Loucy (cell line): ENCODE measurements at regions not wholly inside any gene's neighbourhood (a gene's known extent, or its start where the extent isn't known, plus 50 kb on each side); places are given as distances from the start of the nearest gene placed in this dataset.

ENCODE experiments used
- H2AFZ ChIP-seq: fragments of 200-600 bp; sonication (generic); 2 replicates; pipeline ENCODE4 v1.6.0; 2016; ENCODE audit warnings: antibody characterized with exemption, mild to moderate bottlenecking, low read length, moderate library complexity
- H3F3A ChIP-seq: fragments of 200-600 bp; 2 replicates; pipeline ENCODE4 v1.6.0; 2016; ENCODE audit warnings: antibody characterized with exemption, low read depth, mild to moderate bottlenecking
- H3K27me3 ChIP-seq: fragments of 200-600 bp; sonication (generic); 2 replicates; pipeline ENCODE4 v1.6.1; 2014; ENCODE audit warnings: low read length, mild to moderate bottlenecking; ENCODE audit not compliant: insufficient read depth, poor library complexity, severe bottlenecking
- H3K36me3 ChIP-seq: fragments of 200-600 bp; sonication (generic); 2 replicates; pipeline ENCODE4 v1.6.1; 2016; ENCODE audit warnings: low read length; ENCODE audit not compliant: insufficient read depth
- H3K4me1 ChIP-seq: fragments of 200-600 bp; sonication (generic); 2 replicates; pipeline ENCODE4 v1.5.1; 2014; ENCODE audit warnings: low read length, mild to moderate bottlenecking; ENCODE audit not compliant: insufficient read depth, poor library complexity, severe bottlenecking
- H3K4me2 ChIP-seq: fragments of 200-600 bp; sonication (generic); 2 replicates; pipeline ENCODE4 v1.6.0; 2014; ENCODE audit warnings: antibody characterized with exemption, low read length, low read depth, mild to moderate bottlenecking; ENCODE audit not compliant: poor library complexity, severe bottlenecking
- H3K4me3 ChIP-seq: fragments of 200-600 bp; sonication (generic); 2 replicates; pipeline ENCODE4 v1.5.1; 2014; ENCODE audit warnings: low read length, mild to moderate bottlenecking, mixed read lengths; ENCODE audit not compliant: poor library complexity, severe bottlenecking
- H3K79me2 ChIP-seq: fragments of 200-600 bp; sonication (generic); 2 replicates; pipeline ENCODE4 v1.6.1; 2014; ENCODE audit warnings: low read length; ENCODE audit not compliant: insufficient read depth
- H3K9ac ChIP-seq: fragments of 200-600 bp; sonication (generic); 2 replicates; pipeline ENCODE4 v1.6.0; 2014; ENCODE audit warnings: mild to moderate bottlenecking, low read depth, low read length, moderate library complexity; ENCODE audit not compliant: poor library complexity, severe bottlenecking
- H3K9me2 ChIP-seq: fragments of 200-600 bp; sonication (generic); replicated peaks from 2 replicates; pipeline ENCODE4 v1.6.1; 2016; ENCODE audit warnings: low read depth, low read length, mixed read lengths
- H3K9me3 ChIP-seq: fragments of 200-600 bp; sonication (generic); 2 replicates; pipeline ENCODE4 v1.6.1; 2014; ENCODE audit warnings: mild to moderate bottlenecking, antibody characterized with exemption, low read length, low read depth; ENCODE audit not compliant: insufficient read depth
- H4K20me1 ChIP-seq: fragments of 200-600 bp; sonication (generic); 2 replicates; pipeline ENCODE4 v1.6.0; 2014; ENCODE audit warnings: antibody characterized with exemption, low read length, mild to moderate bottlenecking; ENCODE audit not compliant: insufficient read depth, poor library complexity, severe bottlenecking
- EZH2phosphoT487 ChIP-seq: fragments of 200-600 bp; IDR thresholded peaks from 2 replicates; pipeline ENCODE4 v1.6.1; 2018; ENCODE audit warnings: antibody characterized with exemption, mild to moderate bottlenecking, moderate library complexity, borderline replicate concordance
- TF ChIP-seq, protein P1 (sequence below): fragments of 200-600 bp; sonication (generic); conservative IDR thresholded peaks from 2 replicates; pipeline ENCODE4 v1.5.1; 2014; ENCODE audit warnings: mild to moderate bottlenecking, antibody characterized with exemption, low read length

DNA sequence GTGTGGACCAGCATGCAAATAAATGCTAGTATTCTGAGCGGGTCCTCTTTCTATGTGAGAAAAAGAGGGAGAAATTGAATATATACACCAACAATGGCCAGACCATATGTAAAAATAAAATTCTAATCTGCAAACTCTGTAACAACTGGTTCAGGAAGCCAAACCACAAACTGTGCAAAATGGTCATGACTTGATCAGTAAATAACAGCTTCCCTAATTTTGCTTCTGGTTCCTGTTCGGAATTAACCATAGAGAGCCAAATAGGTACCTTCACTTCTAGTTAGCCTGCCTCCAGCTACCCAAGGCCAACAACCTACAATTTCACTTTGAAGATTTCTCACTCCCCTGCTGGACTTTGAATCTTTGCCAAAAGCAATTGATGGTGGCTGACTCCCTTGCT is 1313.2 kb downstream of the ADGRL3 start:
- TF ChIP-seq EZH2phosphoT487 = no peak
- TF ChIP-seq, protein P1, sequence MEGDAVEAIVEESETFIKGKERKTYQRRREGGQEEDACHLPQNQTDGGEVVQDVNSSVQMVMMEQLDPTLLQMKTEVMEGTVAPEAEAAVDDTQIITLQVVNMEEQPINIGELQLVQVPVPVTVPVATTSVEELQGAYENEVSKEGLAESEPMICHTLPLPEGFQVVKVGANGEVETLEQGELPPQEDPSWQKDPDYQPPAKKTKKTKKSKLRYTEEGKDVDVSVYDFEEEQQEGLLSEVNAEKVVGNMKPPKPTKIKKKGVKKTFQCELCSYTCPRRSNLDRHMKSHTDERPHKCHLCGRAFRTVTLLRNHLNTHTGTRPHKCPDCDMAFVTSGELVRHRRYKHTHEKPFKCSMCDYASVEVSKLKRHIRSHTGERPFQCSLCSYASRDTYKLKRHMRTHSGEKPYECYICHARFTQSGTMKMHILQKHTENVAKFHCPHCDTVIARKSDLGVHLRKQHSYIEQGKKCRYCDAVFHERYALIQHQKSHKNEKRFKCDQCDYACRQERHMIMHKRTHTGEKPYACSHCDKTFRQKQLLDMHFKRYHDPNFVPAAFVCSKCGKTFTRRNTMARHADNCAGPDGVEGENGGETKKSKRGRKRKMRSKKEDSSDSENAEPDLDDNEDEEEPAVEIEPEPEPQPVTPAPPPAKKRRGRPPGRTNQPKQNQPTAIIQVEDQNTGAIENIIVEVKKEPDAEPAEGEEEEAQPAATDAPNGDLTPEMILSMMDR = no peak
- no peaks in the 10 kb centered on the region for H3K79me2 ChIP-seq
- no peaks in the 10 kb centered on the region for H3K4me1 ChIP-seq
- no peaks in the 10 kb centered on the region for H3K9me2 ChIP-seq
- no peaks in the 10 kb centered on the region for H3K27me3 ChIP-seq
- H3F3A ChIP-seq = no peaks in the 10 kb centered on the region
- H3K9me3 ChIP-seq = no peaks in the 10 kb centered on the region
- H3K4me2 ChIP-seq = no peak overlapping the region
- H2AFZ ChIP-seq = no peak overlapping the region
- no peaks in the 10 kb centered on the region for H4K20me1 ChIP-seq
- H3K36me3 ChIP-seq = no peaks in the 10 kb centered on the region
- no peak overlapping the region for H3K4me3 ChIP-seq
- H3K9ac ChIP-seq = no peak overlapping the region

DNA sequence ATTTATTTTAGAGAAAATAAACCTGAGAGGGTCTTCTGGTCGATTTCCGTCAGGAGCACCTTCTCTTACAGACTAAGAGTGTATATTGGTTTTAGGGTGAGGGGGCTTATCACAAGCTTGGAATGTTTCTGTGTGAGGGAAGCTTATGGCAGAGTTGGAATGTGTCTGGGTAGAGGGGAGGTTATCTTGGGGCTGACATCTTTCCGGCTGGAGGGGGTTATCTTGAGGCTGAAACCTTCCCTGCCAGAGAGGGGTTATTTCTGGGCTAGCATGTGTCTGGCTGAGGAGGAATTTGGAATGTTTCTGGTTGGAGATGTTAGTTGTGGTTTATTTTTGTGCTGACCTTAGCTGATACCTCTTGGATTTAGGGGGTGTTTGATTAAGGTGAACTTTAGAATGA is 1312.1 kb downstream of the ADGRL3 start:
- no peaks in the 10 kb centered on the region for H4K20me1 ChIP-seq
- no peaks in the 10 kb centered on the region for H3K27me3 ChIP-seq
- no peaks in the 10 kb centered on the region for H3K79me2 ChIP-seq
- H3K9me2 ChIP-seq = no peaks in the 10 kb centered on the region
- no peaks in the 10 kb centered on the region for H3K4me1 ChIP-seq
- H2AFZ ChIP-seq = no peak overlapping the region
- TF ChIP-seq, protein P1 = no peak
- TF ChIP-seq EZH2phosphoT487 = no peak
- H3K9me3 ChIP-seq = no peaks in the 10 kb centered on the region
- H3K4me3 ChIP-seq = no peak overlapping the region
- H3F3A ChIP-seq = no peaks in the 10 kb centered on the region
- H3K36me3 ChIP-seq = no peaks in the 10 kb centered on the region
- no peak overlapping the region for H3K4me2 ChIP-seq
- H3K9ac ChIP-seq = no peak overlapping the region

DNA sequence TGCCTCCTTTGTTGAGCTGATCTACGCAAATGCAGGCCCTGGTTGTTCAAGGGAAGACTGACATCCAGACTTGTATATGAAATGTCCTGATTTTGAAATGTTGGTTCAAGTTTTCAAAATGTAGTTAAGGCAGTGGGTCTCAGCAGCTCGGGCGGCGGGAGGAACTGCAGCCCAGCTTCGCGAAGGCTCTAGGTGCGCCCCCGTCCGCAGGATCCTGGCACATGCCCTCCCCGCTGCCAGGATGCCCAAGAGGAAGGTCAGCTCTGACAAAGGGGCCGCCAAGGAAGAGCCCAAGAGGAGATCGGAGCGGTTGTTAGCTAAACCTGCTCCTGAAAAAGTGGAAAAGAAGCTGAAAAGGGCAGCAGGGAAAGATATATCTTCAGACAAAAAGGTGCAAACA is 1310.1 kb downstream of the ADGRL3 start:
- H4K20me1 ChIP-seq = no peaks in the 10 kb centered on the region
- H3K36me3 ChIP-seq = no peaks in the 10 kb centered on the region
- no peaks in the 10 kb centered on the region for H3F3A ChIP-seq
- H3K4me2 ChIP-seq = no peak overlapping the region
- no peak overlapping the region for H3K4me3 ChIP-seq
- no peak overlapping the region for H3K9ac ChIP-seq
- H3K27me3 ChIP-seq = no peaks in the 10 kb centered on the region
- TF ChIP-seq EZH2phosphoT487 = no peak
- TF ChIP-seq, protein P1 = no peak
- H2AFZ ChIP-seq = no peak overlapping the region
- H3K79me2 ChIP-seq = no peaks in the 10 kb centered on the region
- H3K9me2 ChIP-seq = no peaks in the 10 kb centered on the region
- H3K4me1 ChIP-seq = no peaks in the 10 kb centered on the region
- H3K9me3 ChIP-seq = no peaks in the 10 kb centered on the region
